ENCODE measurements at regions not wholly inside any gene's neighbourhood (a gene's known extent, or its start where the extent isn't known, plus 50 kb on each side); places are given as distances from the start of the nearest gene placed in this dataset.
"Not testable (repeated sequence)": the region's sequence is repeated elsewhere in the genome, so short reads cannot be mapped to it uniquely, and the experiment has no call there.

DNA sequence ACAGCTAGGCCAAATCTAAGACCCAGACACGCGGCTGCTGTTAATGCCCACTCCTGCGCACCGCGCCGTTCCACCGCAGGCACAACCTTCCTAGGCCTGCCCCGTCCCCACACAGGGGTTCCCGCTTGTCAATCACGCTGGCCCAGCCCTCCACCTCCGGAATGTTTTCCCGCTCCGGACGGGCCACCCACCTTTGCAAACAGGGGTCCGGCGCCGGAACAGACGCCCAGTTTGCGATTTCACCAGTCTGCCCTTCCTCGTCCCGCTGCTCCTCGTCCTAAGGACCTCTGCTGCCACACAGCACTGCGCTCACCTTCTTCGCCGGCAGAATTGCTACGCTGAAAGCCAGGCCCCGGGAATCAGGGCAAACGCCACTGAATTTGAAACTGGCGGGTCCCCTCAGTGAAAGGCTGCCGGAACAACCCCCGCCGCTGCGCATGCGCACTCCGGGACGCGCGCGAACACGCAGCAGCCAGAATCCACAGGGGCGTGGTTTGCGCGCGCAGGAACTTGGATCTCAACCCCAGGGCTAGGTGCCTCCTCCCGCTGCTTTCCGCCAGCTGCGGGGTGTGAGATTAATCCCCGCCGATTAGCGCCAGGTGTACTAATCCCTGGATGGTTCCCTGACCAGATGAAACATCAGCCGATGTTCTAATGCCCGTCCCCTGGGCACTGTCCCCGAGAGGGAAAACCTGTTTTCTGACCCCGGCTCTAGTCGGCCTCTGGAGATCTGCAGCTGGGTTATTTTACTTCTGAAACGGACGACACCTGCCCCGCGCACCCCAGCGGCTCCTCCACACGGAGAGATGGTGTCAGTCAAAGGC lies 159.7 kb downstream of the KLRB1 start:
- not testable (repeated sequence) for H3K27ac ChIP-seq (ENCODE audit: insufficient read length, low read depth, low read length)

DNA sequence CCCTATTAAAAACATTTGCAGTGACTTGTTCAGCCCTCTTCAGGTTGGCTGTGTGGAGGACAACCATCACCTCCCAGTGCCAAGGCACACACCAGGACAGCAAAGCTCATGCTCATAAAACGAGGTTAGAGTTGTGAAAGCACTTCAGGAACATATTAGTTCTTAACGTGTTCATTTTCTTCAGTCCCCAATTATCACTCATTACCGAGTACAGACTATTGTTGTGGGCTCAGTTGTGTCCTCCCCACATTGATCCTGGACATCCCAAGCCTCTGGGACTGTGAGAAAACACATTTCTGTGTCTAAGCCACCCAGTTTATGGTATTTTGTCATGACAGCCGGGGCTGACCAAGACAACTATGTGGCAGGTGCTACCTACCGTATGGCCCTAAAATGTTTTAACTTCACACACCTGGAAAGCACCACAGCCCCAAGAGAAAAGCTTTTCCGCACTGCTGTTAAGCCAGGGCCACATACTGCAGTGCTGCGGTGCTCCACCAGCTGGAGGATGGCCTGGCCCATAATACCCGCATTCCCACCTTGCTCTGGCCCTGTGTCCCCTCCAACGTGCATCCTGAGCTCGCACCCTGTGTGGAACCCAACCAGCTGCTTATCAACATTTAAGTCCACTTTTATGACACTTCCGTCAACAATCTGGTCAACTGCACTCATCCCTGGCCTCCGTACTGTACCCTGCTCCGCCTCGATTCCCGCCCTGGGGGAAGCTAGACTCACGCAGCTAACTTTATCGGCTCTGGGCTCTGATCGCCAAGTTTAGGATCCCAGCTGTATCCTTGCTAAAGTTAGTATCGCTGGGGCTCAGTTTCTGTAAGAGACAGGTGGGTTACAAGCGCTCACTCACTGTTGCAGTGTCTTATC lies 160.6 kb downstream of the KLRB1 start:
- H3K4me3 Mint-ChIP-seq: peak overlapping the region; percentile 93 to 96
- not testable (repeated sequence) for H3K27me3 ChIP-seq (ENCODE audit: insufficient read depth, low read length); H4K5ac ChIP-seq (ENCODE audit: insufficient read length, low read depth, low read length); H3K27me3 Mint-ChIP-seq (ENCODE audit: low read depth); H2BK12ac ChIP-seq (ENCODE audit: insufficient read length, low read depth, low read length); H3K79me2 ChIP-seq (ENCODE audit: insufficient read depth, low read length); H3K23me2 ChIP-seq (ENCODE audit: insufficient read length, low read depth, low read length, poor library complexity, severe bottlenecking); H2BK15ac ChIP-seq (ENCODE audit: low read depth, low read length); H3T11ph ChIP-seq (ENCODE audit: low read length); H2BK5ac ChIP-seq (ENCODE audit: insufficient read length, low read length); H3K4me1 ChIP-seq (ENCODE audit: insufficient read depth, low read length); H3K9ac ChIP-seq (ENCODE audit: extremely low read depth, insufficient read length, low read length); H3K56ac ChIP-seq (ENCODE audit: insufficient read length, low read depth, low read length); H2AK5ac ChIP-seq (ENCODE audit: insufficient read length, low read length); H4K8ac ChIP-seq (replicated peaks; ENCODE audit: insufficient read length, low read depth, low read length); H3K14ac ChIP-seq (ENCODE audit: insufficient read depth, low read length); H2BK20ac ChIP-seq (ENCODE audit: low read depth, low read length, poor library complexity, severe bottlenecking); H3K4ac ChIP-seq (ENCODE audit: low read depth, low read length); H3K23ac ChIP-seq (ENCODE audit: insufficient read length, low read depth, low read length); H4K20me1 ChIP-seq (ENCODE audit: control insufficient read depth, insufficient read depth, insufficient read length); H3K18ac ChIP-seq (ENCODE audit: insufficient read length, low read depth, low read length); H3K27ac ChIP-seq (ENCODE audit: insufficient read length, low read depth, low read length); H3K36me3 Mint-ChIP-seq (ENCODE audit: insufficient read depth in 1 of 3, low read depth in 3 of 3); H4K91ac ChIP-seq (ENCODE audit: insufficient read length, low read depth, low read length); H2BK120ac ChIP-seq (ENCODE audit: low read depth, low read length, poor library complexity, severe bottlenecking); H3K79me1 ChIP-seq (ENCODE audit: insufficient read depth, low read depth, low read length, poor library complexity, severe bottlenecking); DNase-seq; H2AFZ ChIP-seq (ENCODE audit: low read length); H3K9me3 ChIP-seq (ENCODE audit: control insufficient read depth, low read depth, low read length); H3K9me3 Mint-ChIP-seq
- peak overlapping the region; percentile 71 for H3K4me2 ChIP-seq (ENCODE audit: insufficient read depth, insufficient read length, low read length)
- H3K27ac Mint-ChIP-seq: peak overlapping the region; percentile 63 to 93 (median 83); a peak in 3 of 7 replicates
- WGBS (ENCODE audit: extremely low coverage, insufficient read length, low lambda C conversion rate): no CpG with 5 or more reads among the region's 20 CpGs
- peaks cover 10 to 13% of the 10 kb centered on the region in 2 experiments for H3K4me1 Mint-ChIP-seq

More for the DNA sequence above, 159.7 kb downstream of the KLRB1 start:
- H2AFZ ChIP-seq (ENCODE audit: low read length); H2AK5ac ChIP-seq (ENCODE audit: insufficient read length, low read length); H2BK5ac ChIP-seq (ENCODE audit: insufficient read length, low read length); H4K5ac ChIP-seq (ENCODE audit: insufficient read length, low read depth, low read length); H3K9me3 ChIP-seq (ENCODE audit: control insufficient read depth, low read depth, low read length); H3K56ac ChIP-seq (ENCODE audit: insufficient read length, low read depth, low read length); H4K91ac ChIP-seq (ENCODE audit: insufficient read length, low read depth, low read length); H3K18ac ChIP-seq (ENCODE audit: insufficient read length, low read depth, low read length); H3K27me3 ChIP-seq (ENCODE audit: insufficient read depth, low read length); H3K4me1 ChIP-seq (ENCODE audit: insufficient read depth, low read length); H3K79me2 ChIP-seq (ENCODE audit: insufficient read depth, low read length); H3K36me3 Mint-ChIP-seq (ENCODE audit: insufficient read depth in 1 of 3, low read depth in 3 of 3); H3K79me1 ChIP-seq (ENCODE audit: insufficient read depth, low read depth, low read length, poor library complexity, severe bottlenecking); H3K14ac ChIP-seq (ENCODE audit: insufficient read depth, low read length); H3K23me2 ChIP-seq (ENCODE audit: insufficient read length, low read depth, low read length, poor library complexity, severe bottlenecking); H3K23ac ChIP-seq (ENCODE audit: insufficient read length, low read depth, low read length); H2BK15ac ChIP-seq (ENCODE audit: low read depth, low read length); H4K8ac ChIP-seq (replicated peaks; ENCODE audit: insufficient read length, low read depth, low read length); H3T11ph ChIP-seq (ENCODE audit: low read length); H2BK20ac ChIP-seq (ENCODE audit: low read depth, low read length, poor library complexity, severe bottlenecking); H3K4ac ChIP-seq (ENCODE audit: low read depth, low read length); H3K9me3 Mint-ChIP-seq; H2BK12ac ChIP-seq (ENCODE audit: insufficient read length, low read depth, low read length); H3K27me3 Mint-ChIP-seq (ENCODE audit: low read depth); H4K20me1 ChIP-seq (ENCODE audit: control insufficient read depth, insufficient read depth, insufficient read length); H2BK120ac ChIP-seq (ENCODE audit: low read depth, low read length, poor library complexity, severe bottlenecking): not testable (repeated sequence)
- peak overlapping the region; percentile 71 for H3K4me2 ChIP-seq (ENCODE audit: insufficient read depth, insufficient read length, low read length)
- H3K9ac ChIP-seq (ENCODE audit: extremely low read depth, insufficient read length, low read length): peak overlapping the region; percentile 74
- peaks cover 10 to 13% of the 10 kb centered on the region in 2 experiments for H3K4me1 Mint-ChIP-seq
- H3K4me3 Mint-ChIP-seq: peak overlapping the region; percentile 93 to 96
- DNase-seq: peak; percentile 92
- peak overlapping the region; percentile 96 to 98 (median 97) for H3K27ac Mint-ChIP-seq
- no CpG with 5 or more reads among the region's 61 CpGs for WGBS (ENCODE audit: extremely low coverage, insufficient read length, low lambda C conversion rate)

Measured in H9 (cell line).